ENCODE measurements at regions not wholly inside any gene's neighbourhood (a gene's known extent, or its start where the extent isn't known, plus 50 kb on each side); places are given as distances from the start of the nearest gene placed in this dataset.

- TF ChIP-seq TAF1 (IDR thresholded peaks at IDR 0.05; ENCODE audit: borderline replicate concordance, insufficient read depth, low read length) (no peak), POLR2AphosphoS5 (IDR thresholded peaks at IDR 0.05; ENCODE audit: low read depth, low read length) (no peak), SIN3A (IDR thresholded peaks at IDR 0.05; ENCODE audit: borderline replicate concordance, insufficient read depth, low read length) (no peak), REST (IDR thresholded peaks at IDR 0.05; ENCODE audit: insufficient read depth in 1 of 2, low read depth in 2 of 2, low read length in 2 of 2) (no peak), FOXP2 (optimal IDR thresholded peaks at IDR 0.05; ENCODE audit: borderline replicate concordance, extremely low read depth, extremely low read length, insufficient read depth) (no peak)
These were observed 262.2 kb upstream of the SKOR2 start for GRCh38 chr18:47513614-47514013.

Measured in PFSK-1 (cell line).